IMR-90 (cell line): ENCODE measurements at regions not wholly inside any gene's neighbourhood (a gene's known extent, or its start where the extent isn't known, plus 50 kb on each side); places are given as distances from the start of the nearest gene placed in this dataset.

Experiments used
- ATAC-seq: fragments of 200-7000 bp; cut with Tn5 transposase; 2 replicates; pipeline ENCODE4 v1.9.1; 2020; ENCODE audit warnings: low read depth, mild to moderate bottlenecking, moderate library complexity
- BruUV-seq: library from RNA; stranded (reverse); fragments of 400-500 nt; replicated peaks from 2 replicates; lab custom pipeline; 2021; lab: Mats Ljungman, UMichigan
- CTCF ChIA-PET: fragments of 300-600 bp; formaldehyde crosslinking; extraction: SDS; loops from one replicate; lab custom pipeline; 2021; ENCODE audit warnings: antibody characterized with exemption; lab: Yijun Ruan, JAX
- POLR2A ChIA-PET: fragments of 300-600 bp; sonication (Branson Sonifier 250); formaldehyde crosslinking; loops from one replicate; lab custom pipeline; 2022; ENCODE audit warnings: antibody characterized with exemption; ENCODE audit not compliant: unreplicated experiment; lab: Charles Lee
- DNase-seq: peaks from one replicate; pipeline ENCODE4 v3.0.0; 2013
- H2AFZ ChIP-seq: replicated peaks from 2 replicates; pipeline ENCODE3; 2013; ENCODE audit warnings: low read length, mild to moderate bottlenecking; ENCODE audit not compliant: poor library complexity
- H2AK5ac ChIP-seq: 2 replicates; pipeline ENCODE4 v1.6.1; 2013; ENCODE audit warnings: low read depth, low read length, inconsistent platforms
- H2AK9ac ChIP-seq: replicated peaks from 2 replicates; pipeline ENCODE3; 2013; ENCODE audit warnings: mild to moderate bottlenecking, low read depth, low read length, moderate library complexity; ENCODE audit not compliant: poor library complexity
- H2BK120ac ChIP-seq: 2 replicates; pipeline ENCODE4 v1.6.1; 2013; ENCODE audit warnings: low read depth, low read length, inconsistent platforms
- H2BK15ac ChIP-seq: 3 replicates; pipeline ENCODE4 v1.6.1; 2013; ENCODE audit warnings: low read depth, low read length, inconsistent platforms
- H2BK20ac ChIP-seq: 2 replicates; pipeline ENCODE4 v1.6.1; 2013; ENCODE audit warnings: low read depth, mild to moderate bottlenecking, inconsistent platforms, low read length, moderate library complexity
- H2BK5ac ChIP-seq: 2 replicates; pipeline ENCODE4 v1.6.1; 2013; ENCODE audit warnings: mild to moderate bottlenecking, low read depth, low read length, inconsistent platforms; ENCODE audit not compliant: poor library complexity, severe bottlenecking
- H3K14ac ChIP-seq: replicated peaks from 2 replicates; pipeline ENCODE4 v1.6.1; 2013; ENCODE audit warnings: low read depth, low read length, inconsistent platforms
- H3K18ac ChIP-seq: 2 replicates; pipeline ENCODE4 v1.6.1; 2013; ENCODE audit warnings: low read depth, low read length, control low read depth
- H3K23ac ChIP-seq: 2 replicates; pipeline ENCODE4 v1.6.1; 2013; ENCODE audit warnings: low read depth, low read length, inconsistent platforms
- H3K27ac ChIP-seq: 2 replicates; pipeline ENCODE4 v1.5.1; 2013; ENCODE audit warnings: mild to moderate bottlenecking, control low read depth, low read length; ENCODE audit not compliant: insufficient read depth
- H3K27me3 ChIP-seq: 2 replicates; pipeline ENCODE4 v1.6.1; 2013; ENCODE audit warnings: low read length; ENCODE audit not compliant: control insufficient read depth, insufficient read depth
- H3K36me3 ChIP-seq: 2 replicates; pipeline ENCODE4 v1.6.1; 2013; ENCODE audit warnings: low read length, mixed read lengths; ENCODE audit not compliant: control insufficient read depth, insufficient read depth
- H3K4ac ChIP-seq: 2 replicates; pipeline ENCODE4 v1.6.1; 2013; ENCODE audit warnings: low read depth, low read length, inconsistent platforms
- H3K4me1 ChIP-seq: 2 replicates; pipeline ENCODE4 v1.6.1; 2013; ENCODE audit warnings: low read length, mixed read lengths; ENCODE audit not compliant: control insufficient read depth, insufficient read depth
- H3K4me2 ChIP-seq: 2 replicates; pipeline ENCODE4 v1.6.1; 2013; ENCODE audit warnings: low read depth, mild to moderate bottlenecking, control low read depth, low read length, moderate library complexity
- H3K4me3 ChIP-seq: 2 replicates; pipeline ENCODE4 v1.5.1; 2013; ENCODE audit warnings: low read depth, mild to moderate bottlenecking, control low read depth, low read length, moderate library complexity; ENCODE audit not compliant: insufficient read depth
- H3K56ac ChIP-seq: 2 replicates; pipeline ENCODE4 v1.6.1; 2013; ENCODE audit warnings: low read length, inconsistent platforms; ENCODE audit not compliant: insufficient read depth; ENCODE audit errors: extremely low read depth
- H3K79me1 ChIP-seq, 2 experiments: 2 replicates each; pipeline ENCODE4 v1.6.1; 2013; ENCODE audit warnings: low read length in 2 of 2, inconsistent platforms in 1 of 2, low read depth in 1 of 2
- H3K9ac ChIP-seq: 2 replicates; pipeline ENCODE4 v1.6.1; 2013; ENCODE audit warnings: low read depth, low read length, control low read depth
- H3K9me1 ChIP-seq: 2 replicates; pipeline ENCODE4 v1.6.1; 2013; ENCODE audit warnings: low read length, inconsistent platforms; ENCODE audit not compliant: insufficient read depth
- H3K9me3 ChIP-seq: 2 replicates; pipeline ENCODE4 v1.6.1; 2013; ENCODE audit warnings: low read length; ENCODE audit not compliant: control insufficient read depth, insufficient read depth
- H4K20me1 ChIP-seq: 2 replicates; pipeline ENCODE4 v1.6.1; 2013; ENCODE audit warnings: low read length, inconsistent platforms; ENCODE audit not compliant: insufficient read depth
- H4K5ac ChIP-seq: 2 replicates; pipeline ENCODE4 v1.6.1; 2013; ENCODE audit warnings: mild to moderate bottlenecking, low read depth, low read length, control low read depth
- H4K8ac ChIP-seq, 2 experiments: 2 replicates each; pipeline ENCODE4 v1.6.1; 2013; ENCODE audit warnings: low read depth in 2 of 2, low read length in 2 of 2, control low read depth in 1 of 2, inconsistent platforms in 1 of 2
- H4K91ac ChIP-seq: 2 replicates; pipeline ENCODE4 v1.6.1; 2013; ENCODE audit warnings: low read depth, low read length, inconsistent platforms; ENCODE audit not compliant: insufficient read depth
- BHLHE40 ChIP-seq: fragments of 150-350 bp; IDR thresholded peaks from 2 replicates; pipeline ENCODE4 v1.6.1; 2016; ENCODE audit warnings: mild to moderate bottlenecking, low read depth, low read length
- CEBPB ChIP-seq: IDR thresholded peaks from 2 replicates; pipeline ENCODE4 v1.6.1; 2012; ENCODE audit warnings: low read depth, low read length, improper control_type of control experiment
- CHD1 ChIP-seq: IDR thresholded peaks from 2 replicates; pipeline ENCODE4 v1.6.1; 2012; ENCODE audit warnings: low read depth, low read length, improper control_type of control experiment
- ELK1 ChIP-seq: fragments of 150-350 bp; IDR thresholded peaks from 2 replicates; pipeline ENCODE4 v1.6.1; 2016; ENCODE audit warnings: low read depth, mild to moderate bottlenecking, low read length, moderate library complexity, borderline replicate concordance
- FOS ChIP-seq: fragments of 150-350 bp; IDR thresholded peaks from 2 replicates; pipeline ENCODE4 v1.6.1; 2016; ENCODE audit warnings: low read depth, low read length
- MAFK ChIP-seq: IDR thresholded peaks from 2 replicates; pipeline ENCODE4 v1.6.1; 2012; ENCODE audit warnings: low read depth, low read length, improper control_type of control experiment
- MAZ ChIP-seq: IDR thresholded peaks from 2 replicates; pipeline ENCODE4 v1.6.1; 2012; ENCODE audit warnings: low read depth, mild to moderate bottlenecking, low read length, improper control_type of control experiment, moderate library complexity, borderline replicate concordance
- MXI1 ChIP-seq: IDR thresholded peaks from 2 replicates; pipeline ENCODE4 v1.6.1; 2012; ENCODE audit warnings: low read depth, mild to moderate bottlenecking, low read length, moderate library complexity, borderline replicate concordance
- NFE2L2 ChIP-seq: fragments of 150-350 bp; IDR thresholded peaks from 2 replicates; pipeline ENCODE4 v1.6.1; 2016; ENCODE audit warnings: low read depth, mild to moderate bottlenecking, low read length
- POLR2A ChIP-seq: IDR thresholded peaks from 2 replicates; pipeline ENCODE4 v1.6.1; 2012; ENCODE audit warnings: mild to moderate bottlenecking, low read depth, low read length
- RAD21 ChIP-seq: IDR thresholded peaks from 2 replicates; pipeline ENCODE4 v1.6.1; 2012; ENCODE audit warnings: low read length, improper control_type of control experiment
- RCOR1 ChIP-seq: IDR thresholded peaks from 2 replicates; pipeline ENCODE4 v1.6.1; 2012; ENCODE audit warnings: mild to moderate bottlenecking, low read length, improper control_type of control experiment; ENCODE audit not compliant: insufficient replicate concordance
- RFX5 ChIP-seq: IDR thresholded peaks from 2 replicates; pipeline ENCODE4 v1.8.0; 2012; ENCODE audit warnings: low read depth, mild to moderate bottlenecking, low read length, moderate library complexity
- SMC3 ChIP-seq: fragments of 150-350 bp; IDR thresholded peaks from 2 replicates; pipeline ENCODE4 v1.6.1; 2016; ENCODE audit warnings: low read depth, mild to moderate bottlenecking, antibody characterized with exemption, low read length, moderate library complexity
- USF2 ChIP-seq: fragments of 150-350 bp; IDR thresholded peaks from 2 replicates; pipeline ENCODE4 v1.6.1; 2017; ENCODE audit warnings: mild to moderate bottlenecking, antibody characterized with exemption, low read length, low read depth
- WGBS, 2 experiments: methylation state at CpG; one replicate each; pipeline versions ENCODE4 v1.1.5 to v1.1.7; 2013; ENCODE audit warnings: missing lambda C conversion rate in 2 of 2; ENCODE audit not compliant: insufficient read length in 1 of 2; ENCODE audit errors: extremely low coverage in 2 of 2; 5-methylcytosine and 5-hydroxymethylcytosine counted together
- dilution Hi-C: fragments of 300-500 bp; cut with HindIII; formaldehyde crosslinking; loops from one replicate; pipeline ENCODE4 v1.14.3; 2018; ENCODE audit warnings: low sequenced_read_pairs; ENCODE audit not compliant: unreplicated experiment
- in situ Hi-C: fragments of 300-500 bp; cut with MboI; formaldehyde crosslinking; loops from 3 replicates; pipeline ENCODE4 v1.14.3; 2019; ENCODE audit warnings: low sequenced_read_pairs, inconsistent platforms, mixed read lengths
- intact Hi-C: fragments of 100-400 bp; cut with micrococcal nuclease; formaldehyde crosslinking; loops from 2 replicates; pipeline ENCODE4 v1.10.0; 2022
- TF ChIP-seq, protein P1 (sequence below): conservative IDR thresholded peaks from 2 replicates; pipeline ENCODE4 v1.5.1; 2012; ENCODE audit warnings: mild to moderate bottlenecking, low read depth, low read length, improper control_type of control experiment

DNA sequence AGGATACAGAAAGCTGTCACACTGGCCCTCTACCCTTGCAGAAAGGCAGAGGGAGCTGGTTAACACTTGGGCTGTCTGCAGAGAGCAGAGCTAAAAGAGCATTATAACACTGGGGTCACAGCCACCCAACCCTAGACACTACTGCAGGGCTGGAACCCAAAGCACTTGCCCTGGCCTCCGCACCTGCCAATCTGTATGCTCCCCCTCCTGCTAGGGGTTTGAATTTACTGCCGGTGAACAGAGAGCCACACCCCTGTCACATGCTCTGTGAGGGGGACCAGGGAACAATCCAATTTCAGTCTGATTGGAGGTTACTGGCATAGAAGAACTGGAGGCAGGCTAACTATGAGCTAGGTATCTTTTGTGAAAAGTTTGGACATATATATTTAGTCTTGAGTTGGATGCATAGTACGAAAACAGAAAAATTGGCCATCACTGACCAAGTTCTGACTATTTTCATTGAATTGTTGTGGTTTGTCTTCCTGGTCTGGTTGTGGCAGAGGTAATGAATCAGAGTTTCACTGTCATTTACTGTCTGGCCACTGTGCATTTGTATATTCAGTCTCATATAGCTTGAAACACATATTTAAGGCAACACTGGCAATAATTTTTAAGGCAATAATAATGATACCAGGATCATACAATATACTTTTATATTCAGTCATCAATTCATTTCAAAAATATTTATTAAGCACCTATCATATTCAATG, 504.3 kb upstream of the ATXN8OS start:
- dilution Hi-C loops (no loop called here), intact Hi-C loops (no loop called here), in situ Hi-C loops (no loop called here)
- ATAC-seq (no peak), DNase-seq (no peak)
- Histone ChIP-seq H2BK5ac (no peak overlapping the region), H3K56ac (no peak overlapping the region), H3K9ac (no peak overlapping the region), H4K91ac (no peak overlapping the region), H2BK120ac (no peak overlapping the region), H2AK5ac (no peak overlapping the region), H3K9me3 (peaks cover 12% of the 10 kb centered on the region), H3K36me3 (no peaks in the 10 kb centered on the region), H3K4ac (no peak overlapping the region), H3K23ac (no peak overlapping the region), H3K4me3 (no peak overlapping the region), H3K4me1 (no peaks in the 10 kb centered on the region), H3K18ac (no peak overlapping the region), H2BK15ac (no peak overlapping the region), H4K8ac (no peak overlapping the region), H3K79me1 (no peaks in the 10 kb centered on the region), H2AK9ac (no peak overlapping the region), H2AFZ (no peak overlapping the region), H4K5ac (no peak overlapping the region), H3K14ac (no peak overlapping the region), H3K27ac (no peak overlapping the region), H2BK20ac (no peak overlapping the region), H3K27me3 (no peaks in the 10 kb centered on the region), H3K9me1 (no peaks in the 10 kb centered on the region), H3K4me2 (no peak overlapping the region), H4K20me1 (no peaks in the 10 kb centered on the region)
- WGBS, 2 experiments: no CpG with 5 or more reads among the region's 3 CpGs
- no TSS peak for BruUV-seq
- ChIA-PET CTCF (no interaction called here), POLR2A (no interaction called here)
- TF ChIP-seq CEBPB: no peak
- no peak for TF ChIP-seq USF2
- TF ChIP-seq, protein P1, sequence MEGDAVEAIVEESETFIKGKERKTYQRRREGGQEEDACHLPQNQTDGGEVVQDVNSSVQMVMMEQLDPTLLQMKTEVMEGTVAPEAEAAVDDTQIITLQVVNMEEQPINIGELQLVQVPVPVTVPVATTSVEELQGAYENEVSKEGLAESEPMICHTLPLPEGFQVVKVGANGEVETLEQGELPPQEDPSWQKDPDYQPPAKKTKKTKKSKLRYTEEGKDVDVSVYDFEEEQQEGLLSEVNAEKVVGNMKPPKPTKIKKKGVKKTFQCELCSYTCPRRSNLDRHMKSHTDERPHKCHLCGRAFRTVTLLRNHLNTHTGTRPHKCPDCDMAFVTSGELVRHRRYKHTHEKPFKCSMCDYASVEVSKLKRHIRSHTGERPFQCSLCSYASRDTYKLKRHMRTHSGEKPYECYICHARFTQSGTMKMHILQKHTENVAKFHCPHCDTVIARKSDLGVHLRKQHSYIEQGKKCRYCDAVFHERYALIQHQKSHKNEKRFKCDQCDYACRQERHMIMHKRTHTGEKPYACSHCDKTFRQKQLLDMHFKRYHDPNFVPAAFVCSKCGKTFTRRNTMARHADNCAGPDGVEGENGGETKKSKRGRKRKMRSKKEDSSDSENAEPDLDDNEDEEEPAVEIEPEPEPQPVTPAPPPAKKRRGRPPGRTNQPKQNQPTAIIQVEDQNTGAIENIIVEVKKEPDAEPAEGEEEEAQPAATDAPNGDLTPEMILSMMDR: no peak
- no peak for TF ChIP-seq MXI1
- TF ChIP-seq NFE2L2: no peak
- TF ChIP-seq FOS: no peak
- no peak for TF ChIP-seq RAD21
- TF ChIP-seq ELK1: no peak
- no peak for TF ChIP-seq RFX5
- TF ChIP-seq MAZ: no peak
- TF ChIP-seq BHLHE40: no peak
- no peak for TF ChIP-seq MAFK
- no peak for TF ChIP-seq SMC3
- TF ChIP-seq POLR2A: no peak
- no peak for TF ChIP-seq RCOR1
- TF ChIP-seq CHD1: no peak
